HEK293T (cell line): ENCODE measurements at regions not wholly inside any gene's neighbourhood (a gene's known extent, or its start where the extent isn't known, plus 50 kb on each side); places are given as distances from the start of the nearest gene placed in this dataset.

Experiments used
- LEF1 ChIP-seq: fragments of 450-650 bp; IDR thresholded peaks from 2 replicates; pipeline ENCODE4 v1.6.1; 2017; ENCODE audit warnings: mild to moderate bottlenecking, borderline replicate concordance
- SP1 ChIP-seq: fragments of 450-650 bp; IDR thresholded peaks from 2 replicates; pipeline ENCODE4 v1.6.1; 2017
- SUZ12 ChIP-seq: fragments of 450-650 bp; IDR thresholded peaks from 2 replicates; pipeline ENCODE4 v1.6.1; 2016; ENCODE audit warnings: mild to moderate bottlenecking

- TF ChIP-seq LEF1 = no peak
- TF ChIP-seq SUZ12 = no peak
- TF ChIP-seq SP1 = no peak
Measured at GRCh38 chr2:164363646-164364045, 257.6 kb downstream of the GRB14 start.
